Tibial nerve (tissue), 4 donors: ENCODE measurements at regions not wholly inside any gene's neighbourhood (a gene's known extent, or its start where the extent isn't known, plus 50 kb on each side); places are given as distances from the start of the nearest gene placed in this dataset.

ENCODE experiments used
- DNase-seq, 2 donors: peaks; one replicate each; pipeline ENCODE4 v3.0.0-alpha.2; 2019; ENCODE audit warnings: low spot score in 2 of 2
- H3K27ac ChIP-seq, 4 donors: fragments of 200-600 bp; sonication (generic) in 3 of 4; one replicate each; pipeline ENCODE4 v1.5.1; 2017 to 2019; ENCODE audit warnings: mild to moderate bottlenecking in 1 of 4
- H3K27me3 ChIP-seq, 2 donors: fragments of 200-600 bp; sonication (generic) in 1 of 2; one replicate each; pipeline versions ENCODE4 v1.5.1 to v1.6.0; 2017 to 2019
- H3K36me3 ChIP-seq, 3 donors: fragments of 200-600 bp; sonication (generic); one replicate each; pipeline ENCODE4 v1.5.1; 2018 to 2019
- H3K4me1 ChIP-seq, 4 donors: fragments of 200-600 bp; sonication (generic) in 3 of 4; one replicate each; pipeline ENCODE4 v1.5.1; 2017 to 2019
- H3K4me3 ChIP-seq, 4 donors: fragments of 200-600 bp; sonication (generic) in 3 of 4; one replicate each; pipeline ENCODE4 v1.5.1; 2017 to 2019; ENCODE audit warnings: mild to moderate bottlenecking in 1 of 4, moderate library complexity in 1 of 4
- H3K9me3 ChIP-seq, 4 donors: fragments of 200-600 bp; sonication (generic) in 3 of 4; one replicate each; pipeline ENCODE4 v1.5.1; 2017 to 2019
- CTCF ChIP-seq, 5 experiments: fragments of 200-600 bp in 3 of 5; fragments of 450-650 bp in 2 of 5; sonication (generic) in 3 of 5; IDR thresholded peaks; one replicate each; pipeline ENCODE4 v1.5.1; 2016 to 2019; ENCODE audit warnings: antibody characterized with exemption in 5 of 5, mild to moderate bottlenecking in 3 of 5, moderate library complexity in 2 of 5
- EP300 ChIP-seq, 2 donors: sonication (generic); formaldehyde crosslinking; IDR thresholded peaks; one replicate each; pipeline ENCODE4 v1.6.1; 2017; ENCODE audit warnings: antibody characterized with exemption in 2 of 2, mild to moderate bottlenecking in 1 of 2
- POLR2A ChIP-seq, 2 donors: fragments of 450-650 bp; IDR thresholded peaks; one replicate each; pipeline ENCODE4 v1.6.1; 2017; ENCODE audit warnings: antibody characterized with exemption in 2 of 2, mild to moderate bottlenecking in 2 of 2, moderate library complexity in 2 of 2
- WGBS, 2 donors: methylation state at CpG; one replicate each; pipeline ENCODE4 v1.1.5; 2018; 5-methylcytosine and 5-hydroxymethylcytosine counted together

DNA sequence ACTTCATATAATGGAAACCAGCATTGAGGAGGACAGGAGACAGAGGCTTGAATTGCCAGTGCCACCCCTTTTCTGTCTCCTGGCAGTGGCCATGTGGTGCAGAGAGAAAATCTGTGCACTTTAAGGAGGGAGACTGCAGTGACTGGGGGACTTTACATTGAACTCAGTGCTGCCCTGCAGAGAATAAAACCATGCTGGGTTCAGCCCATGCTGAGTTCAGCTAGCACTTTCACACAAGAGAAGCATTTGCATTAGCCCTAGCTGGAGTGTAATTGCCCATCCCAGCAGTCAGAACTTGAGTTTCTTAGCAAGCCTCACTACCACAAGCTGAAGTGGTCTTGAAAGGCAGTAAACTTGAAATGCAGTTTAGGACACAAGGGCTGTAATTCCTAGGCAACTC, 677.5 kb downstream of the ZPLD1 start:
- Histone ChIP-seq H3K4me3 (no peak overlapping the region), H3K27me3 (no peaks in the 10 kb centered on the region)
- TF ChIP-seq CTCF (IDR thresholded peaks at IDR 0.05) (no peak), EP300 (IDR thresholded peaks at IDR 0.05) (no peak), POLR2A (IDR thresholded peaks at IDR 0.05) (no peak)

GRCh38 chr3:103126115-103126514, 691.3 kb downstream of the ZPLD1 start:
- no peaks in the 10 kb centered on the region for H3K27me3 ChIP-seq
- H3K27ac ChIP-seq = no peak overlapping the region
- no peaks in the 10 kb centered on the region for H3K9me3 ChIP-seq
- DNase-seq = no peak
- TF ChIP-seq EP300 (IDR thresholded peaks at IDR 0.05) (no peak), POLR2A (IDR thresholded peaks at IDR 0.05) (no peak), CTCF (IDR thresholded peaks at IDR 0.05) (no peak)
- H3K4me3 ChIP-seq = no peak overlapping the region
- H3K4me1 ChIP-seq = no peaks in the 10 kb centered on the region
- WGBS, 2 donors = 56 to 68% methylated on average over 1 of the region's 1 CpG
- no peaks in the 10 kb centered on the region for H3K36me3 ChIP-seq

More for the DNA sequence above, 677.5 kb downstream of the ZPLD1 start:
- Histone ChIP-seq H3K27ac (no peak overlapping the region), H3K9me3 (no peaks in the 10 kb centered on the region), H3K36me3 (no peaks in the 10 kb centered on the region), H3K4me1 (no peaks in the 10 kb centered on the region)
- DNase-seq = no peak

DNA sequence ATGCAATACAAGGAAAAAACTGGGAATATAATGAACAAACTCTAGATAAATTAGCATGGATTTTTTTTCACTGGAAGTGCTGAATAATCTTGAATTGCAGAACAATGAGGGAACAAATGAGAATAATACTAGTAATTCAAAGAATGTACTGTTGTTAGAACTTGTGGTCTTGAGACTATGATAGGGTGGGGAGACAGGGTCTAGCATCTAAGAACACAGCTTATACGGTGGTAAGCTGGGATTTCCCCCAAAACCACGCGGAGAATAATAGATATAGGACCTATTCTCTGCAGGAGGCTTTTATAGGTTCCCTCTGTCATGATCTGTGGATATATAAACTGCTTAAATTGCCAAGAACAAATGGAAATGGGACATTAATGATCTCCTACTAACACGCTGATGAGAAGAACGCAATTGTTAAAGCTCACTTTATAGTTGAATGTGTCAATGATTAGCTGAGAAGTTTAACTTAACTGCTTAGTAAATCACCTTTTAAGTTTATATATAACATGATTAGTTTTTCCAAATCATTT, 692.3 kb downstream of the ZPLD1 start:
- no peak overlapping the region for H3K4me3 ChIP-seq
- DNase-seq = no peak
- TF ChIP-seq EP300 (IDR thresholded peaks at IDR 0.05) (no peak), POLR2A (IDR thresholded peaks at IDR 0.05) (no peak), CTCF (IDR thresholded peaks at IDR 0.05) (no peak)
- no peak overlapping the region for H3K27ac ChIP-seq
- H3K27me3 ChIP-seq = no peaks in the 10 kb centered on the region
- no peaks in the 10 kb centered on the region for H3K4me1 ChIP-seq
- H3K36me3 ChIP-seq = no peaks in the 10 kb centered on the region
- no peaks in the 10 kb centered on the region for H3K9me3 ChIP-seq
- 50 to 53% methylated on average over 5 of the region's 5 CpGs for WGBS, 2 donors

DNA sequence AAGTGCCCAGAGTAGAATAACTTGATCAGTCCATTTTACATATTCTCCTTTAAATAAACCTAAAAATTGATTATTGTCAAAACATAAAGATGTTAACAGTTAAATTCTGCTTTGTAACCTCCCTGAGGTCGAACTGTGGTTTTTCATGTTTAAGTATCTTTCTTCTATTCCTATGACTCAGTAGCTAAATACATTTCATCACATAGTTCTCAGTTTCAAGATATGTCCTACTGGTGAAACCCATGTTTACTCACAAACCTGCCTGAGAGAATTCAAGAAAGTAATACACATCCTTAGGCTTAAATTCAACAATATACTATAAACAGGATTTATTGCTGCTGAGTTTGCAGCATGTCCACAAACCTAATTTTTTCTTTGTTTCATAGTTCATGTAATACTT, 692.9 kb downstream of the ZPLD1 start:
- no peak for TF ChIP-seq POLR2A (IDR thresholded peaks at IDR 0.05)
- TF ChIP-seq EP300 (IDR thresholded peaks at IDR 0.05) = no peak
- TF ChIP-seq CTCF (IDR thresholded peaks at IDR 0.05) = no peak
- no peaks in the 10 kb centered on the region for H3K9me3 ChIP-seq
- H3K4me1 ChIP-seq = no peaks in the 10 kb centered on the region
- H3K27ac ChIP-seq = no peak overlapping the region
- 64 to 69% methylated on average over 1 of the region's 1 CpG for WGBS, 2 donors
- no peaks in the 10 kb centered on the region for H3K27me3 ChIP-seq
- H3K36me3 ChIP-seq = no peaks in the 10 kb centered on the region
- no peak for DNase-seq
- no peak overlapping the region for H3K4me3 ChIP-seq

DNA sequence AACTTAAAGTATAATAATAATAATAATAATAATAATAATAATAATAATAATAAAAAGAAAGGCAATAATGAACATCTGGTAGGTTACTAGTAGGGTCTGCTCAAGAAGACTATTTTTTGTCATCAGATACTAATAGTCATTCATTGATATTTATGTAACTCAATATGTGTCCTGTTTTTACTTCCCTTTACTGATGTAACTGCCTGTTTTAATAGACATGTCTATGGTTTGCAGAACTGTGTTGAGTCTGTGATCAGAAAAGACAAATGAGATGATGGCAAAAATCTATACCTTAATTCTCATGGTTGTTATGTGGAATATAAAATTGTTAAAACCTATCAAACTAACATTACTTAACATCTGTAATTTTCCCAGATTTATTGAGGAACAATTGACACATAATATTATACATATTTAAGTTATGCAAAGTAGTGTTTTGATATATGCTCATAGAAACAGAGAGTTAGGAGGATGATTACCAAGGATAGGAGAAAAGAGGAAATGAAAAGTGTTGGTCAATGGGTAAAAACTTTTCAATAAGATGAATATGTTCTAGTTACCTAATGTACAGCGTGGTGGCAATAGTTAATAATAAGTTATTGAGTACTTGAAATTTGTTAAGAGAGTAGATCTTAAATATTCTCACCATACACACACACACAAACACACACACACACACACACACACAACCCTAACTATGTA, 699.4 kb downstream of the ZPLD1 start:
- no peak overlapping the region for H3K4me3 ChIP-seq
- 92 to 94% methylated on average over 1 of the region's 1 CpG for whole genome bisulfite sequencing, 2 donors

More for the DNA sequence above, 699.4 kb downstream of the ZPLD1 start:
- Histone ChIP-seq H3K27me3 (no peaks in the 10 kb centered on the region), H3K27ac (no peak overlapping the region), H3K36me3 (no peaks in the 10 kb centered on the region), H3K4me1 (no peaks in the 10 kb centered on the region), H3K9me3 (no peaks in the 10 kb centered on the region)
- TF ChIP-seq POLR2A (IDR thresholded peaks at IDR 0.05) (no peak), CTCF (IDR thresholded peaks at IDR 0.05) (no peak), EP300 (IDR thresholded peaks at IDR 0.05) (no peak)
- no peak for DNase-seq
